Transverse colon (tissue), 4 donors: ENCODE measurements at regions not wholly inside any gene's neighbourhood (a gene's known extent, or its start where the extent isn't known, plus 50 kb on each side); places are given as distances from the start of the nearest gene placed in this dataset.

Experiments
- DNase-seq: peaks from one replicate; pipeline ENCODE4 v3.0.0-alpha.2; 2019
- H3K27ac ChIP-seq, 4 donors: fragments of 200-600 bp; sonication (generic); 2 replicates each; pipeline ENCODE4 v1.5.1; 2016 to 2018; ENCODE audit warnings: inconsistent platforms in 4 of 4
- H3K27me3 ChIP-seq: fragments of 200-600 bp; sonication (generic); 2 replicates; pipeline ENCODE4 v1.5.1; 2017; ENCODE audit warnings: inconsistent platforms
- H3K36me3 ChIP-seq, 4 donors: fragments of 200-600 bp; sonication (generic); 2 replicates each; pipeline ENCODE4 v1.5.1; 2017 to 2019; ENCODE audit warnings: inconsistent platforms in 4 of 4
- H3K4me1 ChIP-seq, 4 donors: fragments of 200-600 bp; sonication (generic); 2 replicates each; pipeline ENCODE4 v1.5.1; 2017 to 2020; ENCODE audit warnings: inconsistent platforms in 4 of 4
- H3K4me3 ChIP-seq, 4 donors: fragments of 200-600 bp; sonication (generic); 1 replicate in 1 of 4; 2 replicates in 3 of 4; pipeline versions ENCODE4 v1.5.1 to v1.6.1; 2017 to 2019; ENCODE audit warnings: inconsistent platforms in 4 of 4
- H3K9me3 ChIP-seq, 2 donors: fragments of 200-600 bp; sonication (generic); 2 replicates each; pipeline ENCODE4 v1.5.1; 2017 to 2019; ENCODE audit warnings: inconsistent platforms in 2 of 2
- EP300 ChIP-seq: sonication (generic); formaldehyde crosslinking; IDR thresholded peaks from one replicate; pipeline ENCODE4 v1.6.1; 2017; ENCODE audit warnings: antibody characterized with exemption, low read depth
- POLR2A ChIP-seq: fragments of 450-650 bp; IDR thresholded peaks from one replicate; pipeline ENCODE4 v1.6.1; 2016; ENCODE audit warnings: antibody characterized with exemption, mild to moderate bottlenecking, moderate library complexity
- POLR2AphosphoS5 ChIP-seq, 3 donors: sonication (generic); formaldehyde crosslinking; IDR thresholded peaks; one replicate each; pipeline ENCODE4 v1.6.1; 2016; ENCODE audit warnings: antibody characterized with exemption in 3 of 3
- WGBS, 2 donors: methylation state at CpG; one replicate each; pipeline ENCODE4 v1.1.5; 2018; ENCODE audit warnings: low coverage in 1 of 2; 5-methylcytosine and 5-hydroxymethylcytosine counted together
- in situ Hi-C, 4 donors: fragments of 200-750 bp; cut with MboI; loops; one replicate each; pipeline versions ENCODE4 v1.15.0 to v1.15.1; 2017; ENCODE audit warnings: low sequenced_read_pairs in 3 of 4, low pct_ligation_motif_present in 1 of 4, low pct_unique_long_range_greater_than_20kb in 1 of 4
- intact Hi-C: fragments of 100-400 bp; cut with DNase I; formaldehyde crosslinking; loops from one replicate; pipeline ENCODE4 v1.15.1; 2023; ENCODE audit warnings: low total_unique reads
- TF ChIP-seq, protein P1 (sequence below), 5 experiments: fragments of 200-600 bp in 3 of 5; fragments of 450-650 bp in 2 of 5; sonication (generic) in 3 of 5; IDR thresholded peaks; 1 replicate in 2 of 5; 2 replicates in 3 of 5; pipeline ENCODE4 v1.5.1; 2016 to 2017; ENCODE audit warnings: antibody characterized with exemption in 5 of 5, inconsistent platforms in 3 of 5, mild to moderate bottlenecking in 2 of 5, moderate library complexity in 1 of 5

DNA sequence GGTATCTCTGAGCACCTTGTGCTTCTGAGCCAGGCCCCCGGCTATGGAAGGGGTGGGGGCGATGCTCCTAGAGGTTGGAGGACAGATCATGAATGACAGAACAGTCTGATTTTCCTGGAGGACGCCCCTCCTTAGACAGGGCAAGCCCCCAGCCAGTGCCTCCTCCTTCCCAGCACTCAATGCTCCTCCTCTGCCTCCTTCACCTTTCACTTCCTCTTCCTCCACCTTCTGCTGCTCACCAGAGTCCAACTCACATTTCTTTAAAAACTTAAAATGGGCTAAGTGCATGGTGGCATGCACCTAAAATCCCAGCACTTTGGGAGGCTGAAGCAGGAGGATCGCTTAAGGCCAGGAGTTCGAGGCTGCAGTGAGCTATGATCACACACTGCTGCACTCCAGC, 71.1 kb upstream of the CUX1 start:
- Histone ChIP-seq H3K4me1 (peaks cover 6 to 13% (median 11%) of the 10 kb centered on the region in 4 donors), H3K36me3 (no peaks in the 10 kb centered on the region), H3K27ac (no peak overlapping the region), H3K9me3 (no peaks in the 10 kb centered on the region), H3K27me3 (peaks cover 8% of the 10 kb centered on the region), H3K4me3 (no peak overlapping the region)
- in situ Hi-C loops (no loop called here), intact Hi-C loops (no loop called here)
- TF ChIP-seq POLR2A, result no peak
- WGBS, 2 donors, result 20 to 86% methylated on average over 1 to 5 of the region's 5 CpGs
- no peak for DNase-seq

DNA sequence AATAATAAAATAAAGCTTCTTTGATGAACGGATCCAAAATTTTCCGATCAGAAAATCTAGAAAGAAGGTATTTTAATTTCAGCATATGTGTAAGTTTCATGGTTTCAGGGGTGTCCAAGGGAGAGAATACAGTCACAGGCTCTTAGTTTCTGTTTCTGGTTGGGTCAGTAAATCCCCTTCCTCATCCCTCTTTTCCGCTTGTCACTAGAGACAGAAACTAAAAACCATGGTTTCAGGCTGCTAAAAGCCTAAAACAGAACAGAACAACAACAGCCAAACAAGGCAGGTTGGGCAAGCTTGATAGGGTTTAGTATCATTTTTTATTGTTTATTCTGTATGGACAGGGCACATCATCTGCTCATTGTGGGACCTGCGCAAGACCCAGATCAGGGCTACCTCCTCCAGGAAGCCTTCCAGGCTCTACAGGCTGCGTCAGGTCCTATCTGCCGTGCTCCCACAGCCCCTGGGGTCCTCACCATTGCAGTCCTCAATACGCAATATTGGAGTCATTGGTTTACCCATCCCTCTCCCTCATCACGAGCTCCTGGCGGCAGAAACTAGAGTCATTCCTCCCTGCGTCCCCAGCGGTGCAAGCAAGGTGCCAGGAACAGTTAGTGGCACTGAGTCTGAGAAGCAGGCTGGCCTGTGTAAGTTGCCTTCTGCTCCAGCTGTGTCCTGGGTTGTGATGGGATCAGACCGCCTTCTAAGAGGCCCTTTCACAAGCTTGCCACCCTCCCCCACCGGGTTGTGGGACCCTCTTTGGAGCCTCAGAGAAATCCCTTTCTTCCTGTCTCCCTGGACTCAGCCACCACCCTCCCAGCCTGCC, 70.2 kb upstream of the CUX1 start:
- TF ChIP-seq POLR2A (no peak), POLR2AphosphoS5 (IDR thresholded peaks at IDR 0.05) (no peak), EP300 (no peak)
- TF ChIP-seq, protein P1, sequence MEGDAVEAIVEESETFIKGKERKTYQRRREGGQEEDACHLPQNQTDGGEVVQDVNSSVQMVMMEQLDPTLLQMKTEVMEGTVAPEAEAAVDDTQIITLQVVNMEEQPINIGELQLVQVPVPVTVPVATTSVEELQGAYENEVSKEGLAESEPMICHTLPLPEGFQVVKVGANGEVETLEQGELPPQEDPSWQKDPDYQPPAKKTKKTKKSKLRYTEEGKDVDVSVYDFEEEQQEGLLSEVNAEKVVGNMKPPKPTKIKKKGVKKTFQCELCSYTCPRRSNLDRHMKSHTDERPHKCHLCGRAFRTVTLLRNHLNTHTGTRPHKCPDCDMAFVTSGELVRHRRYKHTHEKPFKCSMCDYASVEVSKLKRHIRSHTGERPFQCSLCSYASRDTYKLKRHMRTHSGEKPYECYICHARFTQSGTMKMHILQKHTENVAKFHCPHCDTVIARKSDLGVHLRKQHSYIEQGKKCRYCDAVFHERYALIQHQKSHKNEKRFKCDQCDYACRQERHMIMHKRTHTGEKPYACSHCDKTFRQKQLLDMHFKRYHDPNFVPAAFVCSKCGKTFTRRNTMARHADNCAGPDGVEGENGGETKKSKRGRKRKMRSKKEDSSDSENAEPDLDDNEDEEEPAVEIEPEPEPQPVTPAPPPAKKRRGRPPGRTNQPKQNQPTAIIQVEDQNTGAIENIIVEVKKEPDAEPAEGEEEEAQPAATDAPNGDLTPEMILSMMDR (IDR thresholded peaks at IDR 0.05), result no peak
- no peaks in the 10 kb centered on the region for H3K9me3 ChIP-seq
- H3K27ac ChIP-seq, result no peak overlapping the region
- peaks cover 7% of the 10 kb centered on the region for H3K27me3 ChIP-seq
- no peaks in the 10 kb centered on the region for H3K36me3 ChIP-seq
- H3K4me1 ChIP-seq, result peaks cover 6 to 13% (median 11%) of the 10 kb centered on the region in 4 donors
- no peak for DNase-seq
- WGBS, 2 donors, result 81 to 86% methylated on average over 3 to 13 of the region's 13 CpGs
- no peak overlapping the region for H3K4me3 ChIP-seq
- intact Hi-C loops, result no loop called here
- in situ Hi-C loops, result no loop called here

DNA sequence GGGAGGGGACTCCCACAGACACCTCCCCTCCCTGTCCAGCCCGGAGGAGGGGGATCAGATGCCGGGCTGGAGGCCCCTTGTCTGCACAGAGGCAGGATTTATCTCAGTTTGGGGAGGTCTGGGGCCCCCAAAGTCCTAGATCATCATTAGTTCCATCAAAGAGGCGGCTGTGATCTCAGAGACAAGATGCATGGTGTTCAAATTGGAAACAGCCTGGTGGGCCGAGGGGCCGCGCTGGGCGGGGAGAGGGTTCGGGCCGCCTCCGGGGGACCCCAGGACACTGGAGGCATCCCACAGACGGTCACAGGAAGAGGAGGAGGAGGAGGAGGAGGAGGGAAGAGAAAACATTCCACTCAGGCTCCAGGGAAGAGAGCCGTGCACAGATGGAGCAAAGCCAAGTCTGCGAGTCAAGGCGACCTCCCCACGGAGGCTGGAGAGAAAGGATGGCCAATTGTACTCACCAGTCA, 69.5 kb upstream of the CUX1 start:
- H3K27me3 ChIP-seq, result peaks cover 3% of the 10 kb centered on the region
- peaks cover 4 to 11% (median 10%) of the 10 kb centered on the region in 4 donors for H3K4me1 ChIP-seq
- H3K4me3 ChIP-seq, result no peak overlapping the region
- 44 to 75% methylated on average over 3 to 15 of the region's 15 CpGs for WGBS, 2 donors
- H3K36me3 ChIP-seq, result no peaks in the 10 kb centered on the region
- in situ Hi-C loops (no loop called here), intact Hi-C loops (no loop called here)
- H3K9me3 ChIP-seq, result no peaks in the 10 kb centered on the region
- DNase-seq, result no peak
- H3K27ac ChIP-seq, result no peak overlapping the region
- TF ChIP-seq EP300 (no peak), POLR2AphosphoS5 (IDR thresholded peaks at IDR 0.05) (no peak), POLR2A (no peak)
- TF ChIP-seq, protein P1 (IDR thresholded peaks at IDR 0.05), result no peak

DNA sequence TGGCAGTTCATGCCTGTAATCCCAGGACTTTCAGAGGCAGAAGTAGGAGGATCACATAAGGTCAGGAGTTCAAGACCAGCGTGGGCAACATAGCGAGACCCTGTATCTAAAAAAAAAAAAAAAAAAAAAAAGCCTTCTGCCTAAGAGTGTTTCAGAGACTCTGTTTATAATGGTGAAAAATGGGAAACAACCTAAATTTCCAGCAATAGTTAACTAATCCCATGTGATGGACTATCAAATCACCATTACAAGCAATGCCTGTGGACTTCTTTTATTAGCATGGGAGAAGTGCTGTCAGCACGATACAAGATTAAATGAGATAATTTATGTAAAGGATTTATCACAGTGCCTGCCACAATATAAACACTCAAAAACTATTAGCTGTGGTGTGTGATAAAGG, 67.5 kb upstream of the CUX1 start:
- in situ Hi-C loops (no loop called here), intact Hi-C loops (loop anchor here (10.0 kb wide), 1 partner anchor 55 kb away; no protein-coding TSS in a partner anchor)
- no peak for DNase-seq
- TF ChIP-seq POLR2A (no peak), EP300 (no peak), POLR2AphosphoS5 (IDR thresholded peaks at IDR 0.05) (no peak)
- TF ChIP-seq, protein P1 (IDR thresholded peaks at IDR 0.05), result no peak
- Histone ChIP-seq H3K4me1 (peaks cover 0 to 9% (median 4%) of the 10 kb centered on the region in 4 donors), H3K4me3 (no peak overlapping the region), H3K9me3 (no peaks in the 10 kb centered on the region), H3K36me3 (no peaks in the 10 kb centered on the region), H3K27me3 (peaks cover 4% of the 10 kb centered on the region), H3K27ac (no peak overlapping the region)
- 80 to 81% methylated on average over 1 to 3 of the region's 3 CpGs for WGBS, 2 donors
